CD4-positive, alpha-beta T cell treated with Interleukin-2 at 100 ng/mL for 4 hours (primary cell): ENCODE measurements at regions not wholly inside any gene's neighbourhood (a gene's known extent, or its start where the extent isn't known, plus 50 kb on each side); places are given as distances from the start of the nearest gene placed in this dataset.
"Not testable (repeated sequence)": the region's sequence is repeated elsewhere in the genome, so short reads cannot be mapped to it uniquely, and the experiment has no call there.

Source experiments
- DNase-seq: peaks from one replicate; pipeline ENCODE4 v3.0.0-alpha.2; 2020; ENCODE audit warnings: low spot score

DNA sequence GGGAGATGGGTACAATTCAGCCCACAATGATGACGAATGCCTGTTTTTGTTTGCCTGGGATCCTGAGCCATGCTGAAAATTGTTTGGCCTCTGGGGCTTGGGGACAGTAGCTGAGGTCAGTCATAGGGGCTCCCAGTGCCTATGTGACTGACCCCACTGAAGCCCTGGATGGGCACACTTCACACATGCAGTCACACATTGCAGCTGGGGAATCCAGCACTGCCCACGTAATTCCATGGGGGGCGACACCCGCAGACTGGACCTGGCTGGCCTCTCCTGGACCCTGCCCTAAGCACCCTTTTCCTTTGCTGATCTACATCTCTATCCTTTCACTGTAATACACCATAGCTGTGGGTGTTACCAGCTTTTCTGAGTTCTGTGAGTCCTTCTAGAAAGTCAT lies 295.2 kb upstream of the HS6ST1 start:
- no peak for DNase-seq

DNA sequence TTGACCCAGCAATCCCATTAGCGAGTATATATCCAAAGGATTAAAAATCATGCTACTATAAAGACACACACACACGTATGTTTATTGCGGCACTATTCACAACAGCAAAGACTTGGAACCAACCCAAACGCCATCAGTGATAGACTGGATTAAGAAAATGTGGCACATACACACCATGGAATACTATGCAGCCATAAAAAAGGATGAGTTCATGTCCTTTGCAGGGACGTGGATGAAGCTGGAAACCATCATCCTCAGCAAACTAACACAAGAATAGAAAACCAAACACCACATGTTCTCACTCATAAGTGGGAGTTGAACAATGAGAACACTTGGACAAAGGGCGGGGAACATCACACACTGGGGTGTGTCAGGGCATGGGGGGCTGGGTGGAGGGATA lies 296.2 kb upstream of the HS6ST1 start:
- not testable (repeated sequence) for DNase-seq

DNA sequence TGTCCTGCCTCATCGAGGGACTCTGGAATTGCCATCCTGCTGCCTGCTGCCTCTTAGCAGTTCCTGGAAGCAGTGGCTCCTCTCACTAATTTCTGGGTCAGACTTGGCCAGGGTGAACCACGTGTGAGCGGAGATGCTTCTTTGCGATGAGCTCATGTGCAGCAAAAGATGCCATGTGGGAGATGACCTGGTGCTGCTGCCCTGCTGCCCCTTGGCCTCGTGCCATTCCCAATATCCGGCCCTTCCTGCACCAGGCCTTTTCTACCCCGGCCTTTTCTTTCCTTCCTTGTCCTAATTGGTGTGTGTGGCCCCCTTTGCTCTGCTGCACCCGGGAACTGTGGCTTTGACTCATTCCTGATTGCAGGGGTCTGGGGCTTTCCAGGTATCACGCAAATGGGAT lies 296.9 kb upstream of the HS6ST1 start:
- no peak for DNase-seq

GRCh38 chr2:128617029-128617590 lies 298.4 kb upstream of the HS6ST1 start:
- no peak for DNase-seq

GRCh38 chr2:128617661-128618060 lies 299.0 kb upstream of the HS6ST1 start:
- DNase-seq, result no peak

DNA sequence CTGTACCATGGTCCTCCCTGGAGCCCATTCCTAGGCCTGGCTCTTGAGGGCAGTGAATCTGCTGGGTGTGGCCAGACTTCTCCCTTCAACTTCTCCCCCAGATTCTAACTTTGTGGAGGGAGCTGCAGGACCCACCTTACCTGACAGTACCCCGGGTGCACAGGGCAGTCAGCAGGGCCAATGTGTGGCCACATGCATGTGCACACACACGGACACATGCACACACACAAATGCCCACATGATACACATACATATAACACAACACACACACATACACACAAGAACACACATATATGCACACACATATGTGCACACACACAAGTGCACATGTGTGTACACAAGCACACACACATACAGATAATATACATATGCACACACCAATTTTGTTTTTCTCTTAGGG lies 300.0 kb upstream of the HS6ST1 start:
- no peak for DNase-seq

- no peak for DNase-seq
These were observed 301.0 kb upstream of the HS6ST1 start for GRCh38 chr2:128619471-128620325.

- no peak for DNase-seq
These were observed 302.4 kb upstream of the HS6ST1 start for GRCh38 chr2:128621074-128621473.

DNA sequence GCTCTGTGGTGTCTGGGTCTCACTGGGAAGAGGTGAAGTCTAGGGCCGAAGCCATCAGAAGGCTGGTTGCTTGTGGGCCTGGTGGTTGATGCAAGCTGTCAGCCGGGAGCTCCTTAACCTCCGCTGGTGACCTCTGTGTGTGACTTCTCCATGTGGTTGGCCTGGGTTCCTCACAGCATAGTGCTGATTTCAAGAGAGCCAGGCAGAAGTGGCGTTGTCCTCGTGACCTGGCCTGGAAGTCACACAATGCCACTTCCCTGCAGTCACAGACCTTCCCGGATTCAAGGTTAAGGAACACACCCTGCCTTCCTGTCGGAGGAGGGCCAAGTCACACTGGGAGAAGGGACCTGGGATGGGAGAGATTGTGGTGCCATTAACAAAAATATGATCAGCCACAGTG lies 303.7 kb upstream of the HS6ST1 start:
- no peak for DNase-seq

DNA sequence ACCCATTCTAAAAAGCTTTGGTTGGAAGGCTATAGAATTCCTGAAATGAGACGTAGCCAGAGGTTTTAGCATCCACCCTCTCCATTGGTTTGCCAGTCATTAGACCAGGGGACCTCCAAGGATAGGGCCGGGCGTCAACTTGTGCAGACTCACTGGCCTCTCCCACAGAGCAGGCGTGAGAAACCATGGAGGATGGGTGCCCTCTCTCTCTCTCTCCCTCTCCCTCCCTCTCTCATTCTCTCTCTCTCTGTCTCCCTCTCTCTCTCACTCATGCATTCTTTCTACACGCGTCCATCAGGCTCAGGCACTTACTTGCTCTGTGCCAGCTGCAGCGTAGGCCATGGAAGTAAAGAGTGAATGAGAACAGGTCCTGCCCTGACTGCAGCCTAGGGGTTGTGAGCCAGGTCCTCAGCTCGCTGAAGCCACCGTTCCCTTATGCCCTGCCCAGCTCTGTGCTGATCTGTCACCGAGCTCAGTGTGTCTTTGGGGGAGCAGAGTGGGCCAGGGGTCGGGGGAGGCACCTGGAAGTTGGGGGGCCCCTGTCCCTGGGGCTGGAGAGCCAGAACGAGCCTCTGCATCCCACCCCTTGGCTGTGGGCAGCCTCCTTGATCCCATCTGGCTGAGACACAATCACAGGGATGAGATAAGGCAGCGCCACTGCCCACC lies 304.4 kb upstream of the HS6ST1 start:
- no peak for DNase-seq

DNA sequence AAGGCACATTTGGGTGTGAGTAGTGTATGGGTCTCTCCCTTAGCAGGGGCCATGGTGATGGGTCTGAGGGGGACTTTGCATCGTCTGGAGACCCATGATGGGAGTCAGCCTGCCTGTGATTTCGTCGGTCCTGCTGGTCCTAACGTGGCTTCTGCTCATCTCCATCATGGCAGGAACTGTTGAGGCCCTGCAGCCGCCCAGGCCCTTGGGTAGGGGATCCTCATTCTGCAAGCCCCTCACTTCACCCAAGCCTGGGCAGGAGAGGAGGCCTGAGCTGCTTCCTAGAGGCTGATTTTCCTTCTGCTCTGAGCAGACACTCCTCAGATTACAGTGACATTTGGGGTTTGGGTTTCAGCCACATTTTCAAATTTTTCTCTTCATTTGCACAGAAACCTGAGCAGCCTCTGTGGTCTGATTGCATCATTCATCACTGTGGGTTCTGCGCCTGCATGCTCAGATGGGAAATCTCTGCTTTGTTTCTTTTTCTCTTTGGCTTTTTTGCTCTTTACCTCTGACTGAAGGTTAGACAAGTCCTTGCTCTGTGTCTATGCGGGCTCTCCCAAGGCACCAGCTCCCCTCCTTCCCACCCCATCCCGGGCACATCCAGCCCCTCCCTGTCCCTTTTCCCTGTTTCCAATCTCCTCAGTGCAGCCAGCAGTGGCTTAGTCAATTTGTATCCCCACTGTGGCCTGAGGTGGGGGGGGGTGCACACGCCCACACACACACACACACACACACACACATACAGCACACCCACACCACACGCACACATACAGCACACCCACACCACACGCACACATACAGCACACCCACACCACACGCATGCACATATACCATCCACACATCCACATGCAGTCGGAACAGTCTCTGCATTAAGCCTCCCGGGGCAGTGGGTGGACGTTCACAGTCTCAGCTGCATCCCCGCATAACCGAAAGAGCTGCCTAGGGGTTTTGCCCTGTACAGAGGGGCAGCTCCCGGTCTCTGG lies 305.4 kb upstream of the HS6ST1 start:
- DNase-seq, result no peak

DNA sequence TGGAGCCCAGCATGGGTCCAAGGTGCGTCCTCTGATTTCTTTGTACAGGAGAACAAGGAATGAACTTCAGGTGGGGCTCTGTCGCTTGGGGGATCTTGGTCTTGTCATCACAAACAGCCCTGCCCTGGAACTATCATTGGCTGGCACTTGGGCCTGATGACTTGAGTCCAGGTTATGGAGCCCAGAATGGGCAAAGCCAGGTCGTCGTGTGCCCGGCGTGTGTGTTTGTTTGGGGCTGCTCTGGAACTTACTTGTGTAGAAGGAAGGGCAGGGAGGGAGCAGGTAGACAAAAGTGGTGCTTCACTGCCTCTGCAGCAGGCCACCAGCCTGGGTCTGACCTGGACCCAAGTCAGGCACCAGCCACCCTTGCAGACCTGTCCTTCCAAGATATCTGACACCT lies 306.3 kb upstream of the HS6ST1 start:
- DNase-seq, result no peak

- no peak for DNase-seq
These were observed 306.8 kb upstream of the HS6ST1 start for GRCh38 chr2:128625421-128625820.

- DNase-seq, result no peak
These were observed 307.5 kb upstream of the HS6ST1 start for GRCh38 chr2:128625963-128626759.

- no peak for DNase-seq
These were observed 308.3 kb upstream of the HS6ST1 start for GRCh38 chr2:128626760-128627511.

DNA sequence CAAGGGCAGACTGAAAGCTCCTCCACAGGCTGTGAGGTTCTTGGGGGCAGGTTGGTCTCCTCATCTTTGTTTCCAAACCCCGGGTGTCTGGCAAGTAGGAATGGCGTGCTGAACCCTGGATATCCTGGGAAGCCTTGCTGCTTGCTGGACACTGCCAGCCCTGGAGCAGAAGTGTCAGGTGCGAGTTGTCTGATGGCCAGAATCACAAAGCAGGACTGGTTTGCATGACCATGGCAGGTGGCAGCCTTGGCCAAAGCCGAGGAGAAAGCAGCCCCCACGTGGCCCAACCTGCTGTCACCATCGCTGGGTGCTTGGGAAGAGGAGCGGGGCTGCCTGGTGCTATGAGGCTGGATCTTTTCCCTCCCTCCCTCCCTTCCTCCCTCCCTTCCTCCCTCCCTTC lies 309.5 kb upstream of the HS6ST1 start:
- no peak for DNase-seq

GRCh38 chr2:128628996-128629395 lies 310.3 kb upstream of the HS6ST1 start:
- no peak for DNase-seq

DNA sequence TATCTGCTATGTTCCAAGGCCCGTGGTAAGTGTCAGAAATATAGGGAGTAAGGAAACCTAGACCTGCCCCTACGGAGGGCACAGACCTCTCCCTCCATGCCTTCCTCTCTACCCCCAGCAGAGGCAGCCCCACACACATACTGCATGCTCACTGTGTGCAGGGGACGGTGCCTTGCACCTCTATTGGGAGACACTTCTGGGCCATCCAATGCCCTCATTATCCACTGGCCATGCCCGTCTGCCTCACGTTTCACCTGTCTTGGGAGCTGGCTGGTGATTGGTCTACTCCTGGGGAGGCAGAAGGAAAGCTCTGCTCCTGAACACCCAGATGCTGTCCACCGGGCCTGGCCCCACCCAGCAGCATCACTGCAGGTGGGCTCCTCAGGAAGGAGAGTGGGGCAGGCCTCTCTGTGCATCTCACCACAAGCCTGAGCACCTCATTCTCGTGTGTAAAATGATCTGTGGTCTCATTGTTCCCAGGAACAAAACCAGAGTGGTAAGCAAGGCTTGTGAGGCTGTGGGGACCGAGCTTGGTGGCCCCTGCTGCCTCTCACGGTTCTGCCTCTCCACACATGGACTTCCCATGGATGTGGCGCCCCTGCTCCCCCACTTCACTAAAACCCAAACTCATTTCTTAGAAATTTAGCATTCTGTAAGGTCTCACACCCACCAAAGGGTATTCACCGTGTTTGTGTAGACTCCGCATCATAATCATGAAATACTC lies 312.5 kb upstream of the HS6ST1 start:
- no peak for DNase-seq

GRCh38 chr2:128631698-128632500 lies 313.2 kb upstream of the HS6ST1 start:
- no peak for DNase-seq
